GM12872 (cell line): ENCODE measurements at regions not wholly inside any gene's neighbourhood (a gene's known extent, or its start where the extent isn't known, plus 50 kb on each side); places are given as distances from the start of the nearest gene placed in this dataset.

ENCODE experiments used
- CTCF ChIP-seq: IDR thresholded peaks from 3 replicates; pipeline ENCODE4 v1.5.1; 2011; ENCODE audit warnings: low read depth, mild to moderate bottlenecking, low read length, moderate library complexity; ENCODE audit not compliant: insufficient read depth

GRCh38 chr11:59302991-59303390 is 55.7 kb upstream of the OR5AN1 start:
- TF ChIP-seq CTCF = no peak

- TF ChIP-seq CTCF = no peak
Observed at GRCh38 chr11:59295435-59295834, 63.3 kb upstream of the OR5AN1 start.

DNA sequence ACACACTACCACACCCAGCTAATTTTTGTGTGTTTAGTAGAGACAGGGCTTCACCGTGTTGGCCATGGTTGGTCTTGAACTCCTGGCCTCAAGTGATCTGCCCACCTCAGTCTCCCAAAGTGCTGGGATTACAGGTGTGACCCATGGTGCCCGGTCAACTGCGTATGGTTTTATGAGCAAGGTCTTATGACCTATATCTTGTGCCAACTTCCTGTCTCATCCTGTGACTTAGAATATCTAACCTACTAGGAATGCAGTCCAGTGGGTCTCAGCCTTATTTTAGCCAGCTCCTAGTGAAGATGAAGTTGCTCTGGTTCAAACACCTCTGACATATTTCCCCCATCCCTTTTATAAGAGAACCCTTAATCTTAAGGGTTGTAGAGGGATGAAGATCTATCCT is 66.1 kb upstream of the OR5AN1 start:
- TF ChIP-seq CTCF = no peak

DNA sequence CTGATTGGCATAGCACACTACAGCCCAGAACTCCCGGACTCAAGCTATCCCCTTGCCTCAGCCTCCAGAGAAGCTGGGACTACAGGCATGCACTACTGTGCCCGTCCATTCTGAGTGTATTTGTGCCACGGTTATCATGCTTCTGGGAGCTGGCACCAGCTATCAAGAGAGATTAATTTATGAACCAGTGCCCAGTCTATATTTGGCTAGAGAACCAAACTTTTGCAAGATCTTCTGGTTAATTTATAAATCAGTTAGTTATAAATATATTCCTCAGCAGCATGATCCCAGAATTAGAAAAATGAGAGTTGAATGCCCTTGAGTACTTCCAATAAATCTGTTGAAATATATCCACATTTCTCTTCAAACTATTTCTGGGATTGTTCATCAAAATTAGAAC is 67.5 kb upstream of the OR5AN1 start:
- TF ChIP-seq CTCF = no peak

DNA sequence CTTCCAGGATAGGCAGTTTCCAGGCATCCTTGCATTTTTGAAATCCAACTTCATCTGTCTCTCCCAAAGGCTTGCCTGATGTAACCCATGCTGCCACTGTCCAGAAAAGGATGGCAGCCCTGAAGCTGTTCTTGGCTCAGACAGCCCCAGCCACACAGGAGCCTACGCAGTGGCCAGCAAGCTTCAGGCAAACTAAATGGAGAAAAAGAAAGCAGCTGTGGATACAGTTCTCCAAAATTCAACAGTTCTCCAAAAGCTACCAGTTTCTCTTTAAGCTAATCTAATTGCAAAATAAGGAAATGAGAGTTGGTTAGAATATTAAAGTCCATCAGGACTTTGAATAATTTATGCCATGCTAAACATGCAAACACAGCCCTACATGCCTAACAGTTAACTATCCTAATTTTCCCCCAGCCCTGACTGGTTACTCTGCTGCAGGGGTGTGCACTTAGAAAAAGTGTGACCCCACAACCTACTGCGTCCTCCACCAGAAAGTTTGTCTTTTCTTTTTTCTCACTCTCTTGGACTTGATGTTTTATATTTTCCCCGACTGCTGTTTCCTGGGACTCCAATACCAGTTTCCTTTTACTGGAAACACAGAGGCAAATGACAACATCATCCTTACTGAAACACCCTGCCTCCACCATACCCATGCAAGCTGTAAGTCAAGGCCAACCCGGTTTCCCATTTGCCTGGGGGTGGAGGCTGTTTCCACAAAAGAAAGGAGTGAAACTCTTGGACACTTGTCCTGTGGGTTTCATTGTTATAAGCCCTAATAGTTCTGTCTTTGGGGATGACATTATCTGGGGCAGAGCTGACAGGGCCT is 69.1 kb upstream of the OR5AN1 start:
- TF ChIP-seq CTCF = no peak

DNA sequence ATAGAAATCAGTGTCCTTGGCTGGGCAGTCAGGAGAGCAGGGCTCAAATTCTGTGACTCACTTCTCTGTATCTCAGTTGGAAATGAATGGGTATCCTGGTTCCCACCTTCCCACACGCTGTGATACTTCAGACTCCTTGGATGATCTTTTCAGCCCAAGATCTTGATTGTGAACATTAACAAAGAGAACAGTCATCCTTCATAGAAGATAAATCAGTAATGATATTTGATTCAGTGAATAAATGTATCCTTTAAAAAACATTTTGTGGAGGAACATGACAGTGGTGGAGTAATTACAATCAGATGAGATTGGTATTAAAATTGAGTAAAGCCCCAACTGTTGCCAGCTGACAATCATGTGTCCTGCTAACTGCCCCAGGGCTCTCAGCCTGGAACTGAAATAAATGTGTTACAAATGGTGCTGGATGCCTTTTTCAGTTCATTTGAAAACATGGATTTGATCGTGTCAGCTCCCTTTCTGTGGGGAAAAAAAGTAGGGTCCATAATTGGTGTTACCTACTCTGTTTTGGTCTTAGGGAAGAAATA is 72.9 kb upstream of the OR5AN1 start:
- TF ChIP-seq CTCF = no peak

DNA sequence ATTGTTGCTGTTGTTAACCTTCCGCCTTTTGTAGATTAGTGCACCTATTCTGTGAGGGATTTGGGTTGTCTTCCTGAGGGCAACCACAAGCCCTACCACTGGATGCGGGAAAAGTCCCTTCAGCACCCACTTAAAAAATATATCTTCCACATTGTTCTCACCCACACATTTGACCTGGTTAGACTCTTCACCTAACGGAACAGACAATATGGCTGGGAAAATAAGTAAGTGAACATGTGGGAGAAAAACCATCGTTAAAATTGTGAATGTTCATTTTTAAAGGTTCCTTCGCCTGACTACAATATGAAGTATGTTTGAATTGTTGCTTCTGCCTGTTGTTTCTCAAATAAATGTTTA is 72.0 kb upstream of the MPEG1 start:
- TF ChIP-seq CTCF = no peak
